ENCODE measurements at regions not wholly inside any gene's neighbourhood (a gene's known extent, or its start where the extent isn't known, plus 50 kb on each side); places are given as distances from the start of the nearest gene placed in this dataset.

DNA sequence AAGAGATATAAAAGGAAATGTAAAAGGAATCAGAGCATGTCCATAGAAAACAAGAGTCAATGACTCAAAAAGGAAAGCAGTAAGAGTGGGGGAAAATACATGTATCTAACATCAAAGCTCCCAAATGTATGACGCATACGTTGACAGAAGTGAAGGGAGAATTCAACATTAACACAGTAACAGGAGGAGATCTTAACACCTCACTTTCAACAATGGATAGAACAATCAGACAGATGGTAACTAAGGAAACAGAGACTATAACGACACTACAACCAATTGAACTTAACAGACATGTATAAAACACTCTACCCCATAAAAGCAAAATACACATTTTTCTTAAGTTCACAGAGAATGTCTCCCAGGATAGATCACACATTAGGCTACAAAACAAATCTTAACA lies 774.8 kb upstream of the ARGLU1 start:
- H3K27ac ChIP-seq (ENCODE audit: low read depth, low read length): no peak overlapping the region
- Mint-ChIP-seq H3K27ac (ENCODE audit: unreplicated experiment) (no peak overlapping the region), H3K4me1 (ENCODE audit: low read depth, unreplicated experiment) (no peaks in the 10 kb centered on the region), H3K36me3 (ENCODE audit: low read depth, unreplicated experiment) (no peaks in the 10 kb centered on the region), H3K9me3 (ENCODE audit: unreplicated experiment) (no peaks in the 10 kb centered on the region), H3K27me3 (ENCODE audit: low read depth, unreplicated experiment) (no peaks in the 10 kb centered on the region), H3K4me3 (ENCODE audit: unreplicated experiment) (no peak overlapping the region)
- H3K27me3 ChIP-seq (ENCODE audit: insufficient read depth, low read length): no peaks in the 10 kb centered on the region
- H3K4me3 ChIP-seq (ENCODE audit: insufficient read depth, low read depth, low read length): no peak overlapping the region
- DNase-seq (ENCODE audit: low read depth): no peak
- no peaks in the 10 kb centered on the region for H3K9me3 ChIP-seq (ENCODE audit: insufficient read depth, low read depth, low read length)
- no peak overlapping the region for H3K9ac ChIP-seq (ENCODE audit: low read length)
- H3K4me1 ChIP-seq (ENCODE audit: insufficient read depth, low read length): no peaks in the 10 kb centered on the region
- no peaks in the 10 kb centered on the region for H4K20me1 ChIP-seq (ENCODE audit: insufficient read depth, low read length)
- H3K79me2 ChIP-seq (ENCODE audit: insufficient read depth, low read length): no peaks in the 10 kb centered on the region
- no peak for FAIRE-seq
- H3K36me3 ChIP-seq (ENCODE audit: insufficient read depth, low read length): no peaks in the 10 kb centered on the region
- H2AFZ ChIP-seq (ENCODE audit: low read depth, low read length): no peak overlapping the region
- H3K4me2 ChIP-seq (ENCODE audit: low read length): no peak overlapping the region
- TF ChIP-seq, protein P1, sequence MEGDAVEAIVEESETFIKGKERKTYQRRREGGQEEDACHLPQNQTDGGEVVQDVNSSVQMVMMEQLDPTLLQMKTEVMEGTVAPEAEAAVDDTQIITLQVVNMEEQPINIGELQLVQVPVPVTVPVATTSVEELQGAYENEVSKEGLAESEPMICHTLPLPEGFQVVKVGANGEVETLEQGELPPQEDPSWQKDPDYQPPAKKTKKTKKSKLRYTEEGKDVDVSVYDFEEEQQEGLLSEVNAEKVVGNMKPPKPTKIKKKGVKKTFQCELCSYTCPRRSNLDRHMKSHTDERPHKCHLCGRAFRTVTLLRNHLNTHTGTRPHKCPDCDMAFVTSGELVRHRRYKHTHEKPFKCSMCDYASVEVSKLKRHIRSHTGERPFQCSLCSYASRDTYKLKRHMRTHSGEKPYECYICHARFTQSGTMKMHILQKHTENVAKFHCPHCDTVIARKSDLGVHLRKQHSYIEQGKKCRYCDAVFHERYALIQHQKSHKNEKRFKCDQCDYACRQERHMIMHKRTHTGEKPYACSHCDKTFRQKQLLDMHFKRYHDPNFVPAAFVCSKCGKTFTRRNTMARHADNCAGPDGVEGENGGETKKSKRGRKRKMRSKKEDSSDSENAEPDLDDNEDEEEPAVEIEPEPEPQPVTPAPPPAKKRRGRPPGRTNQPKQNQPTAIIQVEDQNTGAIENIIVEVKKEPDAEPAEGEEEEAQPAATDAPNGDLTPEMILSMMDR (IDR thresholded peaks at IDR 0.05; ENCODE audit: insufficient read depth, low read depth, low read length): no peak
- no peak for TF ChIP-seq EZH2 (IDR thresholded peaks at IDR 0.05; ENCODE audit: insufficient read depth, low read length)

DNA sequence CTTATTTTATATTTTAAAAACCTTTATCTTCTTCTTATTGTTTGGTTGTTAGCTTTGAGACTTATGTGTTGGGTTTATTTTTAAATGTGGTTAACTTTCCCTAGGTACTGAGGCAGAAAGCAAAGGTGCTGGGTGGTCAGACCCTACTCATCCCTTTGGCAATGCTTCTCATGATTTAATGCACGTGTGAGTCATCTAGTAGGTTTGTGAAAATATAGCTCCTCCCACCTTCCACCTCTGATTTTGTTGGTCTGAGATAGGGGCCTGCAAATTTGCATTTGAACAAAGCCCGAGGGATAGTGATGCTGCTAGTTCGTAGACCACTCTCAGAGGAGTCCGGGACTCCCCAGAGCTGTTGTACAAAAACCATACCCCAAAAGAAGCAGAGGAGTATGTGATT lies 771.3 kb upstream of the ARGLU1 start:
- Histone ChIP-seq H3K4me2 (ENCODE audit: low read length) (no peak overlapping the region), H2AFZ (ENCODE audit: low read depth, low read length) (no peak overlapping the region), H4K20me1 (ENCODE audit: insufficient read depth, low read length) (no peaks in the 10 kb centered on the region), H3K79me2 (ENCODE audit: insufficient read depth, low read length) (no peaks in the 10 kb centered on the region), H3K9me3 (ENCODE audit: insufficient read depth, low read depth, low read length) (no peaks in the 10 kb centered on the region), H3K4me3 (ENCODE audit: insufficient read depth, low read depth, low read length) (no peak overlapping the region), H3K9ac (ENCODE audit: low read length) (no peak overlapping the region), H3K27ac (ENCODE audit: low read depth, low read length) (no peak overlapping the region), H3K27me3 (ENCODE audit: insufficient read depth, low read length) (no peaks in the 10 kb centered on the region), H3K36me3 (ENCODE audit: insufficient read depth, low read length) (no peaks in the 10 kb centered on the region), H3K4me1 (ENCODE audit: insufficient read depth, low read length) (no peaks in the 10 kb centered on the region)
- Mint-ChIP-seq H3K27me3 (ENCODE audit: low read depth, unreplicated experiment) (no peaks in the 10 kb centered on the region), H3K4me1 (ENCODE audit: low read depth, unreplicated experiment) (no peaks in the 10 kb centered on the region), H3K4me3 (ENCODE audit: unreplicated experiment) (no peak overlapping the region), H3K27ac (ENCODE audit: unreplicated experiment) (no peak overlapping the region), H3K9me3 (ENCODE audit: unreplicated experiment) (no peaks in the 10 kb centered on the region), H3K36me3 (ENCODE audit: low read depth, unreplicated experiment) (no peaks in the 10 kb centered on the region)
- TF ChIP-seq, protein P1 (IDR thresholded peaks at IDR 0.05; ENCODE audit: insufficient read depth, low read depth, low read length): no peak
- no peak for TF ChIP-seq EZH2 (IDR thresholded peaks at IDR 0.05; ENCODE audit: insufficient read depth, low read length)
- peak; percentile 44 for DNase-seq (ENCODE audit: low read depth)
- FAIRE-seq: no peak

DNA sequence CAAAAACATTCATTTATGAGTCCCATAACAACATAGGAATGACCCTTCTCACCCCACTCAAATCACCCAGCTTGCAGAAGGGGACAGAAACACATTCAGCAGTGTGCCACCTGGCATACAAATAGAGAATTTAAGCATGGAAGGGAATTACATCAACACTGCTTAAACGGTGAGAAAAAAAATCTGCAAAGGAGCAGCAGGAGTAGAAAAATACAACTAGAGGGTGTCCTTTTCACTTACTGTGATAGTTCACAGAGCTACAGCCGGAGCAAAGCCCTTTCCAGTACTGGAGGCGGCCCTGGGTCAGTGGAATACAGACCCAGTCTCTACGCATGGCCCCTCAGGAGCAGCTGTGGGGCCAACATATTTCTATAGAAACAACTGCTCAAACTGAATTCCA lies 764.3 kb upstream of the ARGLU1 start:
- Histone ChIP-seq H3K27me3 (ENCODE audit: insufficient read depth, low read length) (no peaks in the 10 kb centered on the region), H2AFZ (ENCODE audit: low read depth, low read length) (no peak overlapping the region), H3K9ac (ENCODE audit: low read length) (no peak overlapping the region), H3K9me3 (ENCODE audit: insufficient read depth, low read depth, low read length) (no peaks in the 10 kb centered on the region), H3K79me2 (ENCODE audit: insufficient read depth, low read length) (no peaks in the 10 kb centered on the region), H3K4me1 (ENCODE audit: insufficient read depth, low read length) (no peaks in the 10 kb centered on the region), H3K4me2 (ENCODE audit: low read length) (no peak overlapping the region), H4K20me1 (ENCODE audit: insufficient read depth, low read length) (no peaks in the 10 kb centered on the region), H3K27ac (ENCODE audit: low read depth, low read length) (no peak overlapping the region), H3K36me3 (ENCODE audit: insufficient read depth, low read length) (no peaks in the 10 kb centered on the region), H3K4me3 (ENCODE audit: insufficient read depth, low read depth, low read length) (no peak overlapping the region)
- no peaks in the 10 kb centered on the region for H3K36me3 Mint-ChIP-seq (ENCODE audit: low read depth, unreplicated experiment)
- FAIRE-seq: no peak
- no peaks in the 10 kb centered on the region for H3K27me3 Mint-ChIP-seq (ENCODE audit: low read depth, unreplicated experiment)
- H3K4me1 Mint-ChIP-seq (ENCODE audit: low read depth, unreplicated experiment): peaks cover 7% of the 10 kb centered on the region
- TF ChIP-seq, protein P1 (IDR thresholded peaks at IDR 0.05; ENCODE audit: insufficient read depth, low read depth, low read length): no peak
- no peak for TF ChIP-seq EZH2 (IDR thresholded peaks at IDR 0.05; ENCODE audit: insufficient read depth, low read length)
- no peaks in the 10 kb centered on the region for H3K9me3 Mint-ChIP-seq (ENCODE audit: unreplicated experiment)
- H3K4me3 Mint-ChIP-seq (ENCODE audit: unreplicated experiment): no peak overlapping the region
- no peak for DNase-seq (ENCODE audit: low read depth)
- no peak overlapping the region for H3K27ac Mint-ChIP-seq (ENCODE audit: unreplicated experiment)

All from astrocyte (in vitro differentiated cells and primary cell).